Esophagus squamous epithelium (tissue), 4 donors: ENCODE measurements at regions not wholly inside any gene's neighbourhood (a gene's known extent, or its start where the extent isn't known, plus 50 kb on each side); places are given as distances from the start of the nearest gene placed in this dataset.

ENCODE experiments used
- CTCF ChIP-seq, 6 experiments: fragments of 450-650 bp in 4 of 6; fragments of 200-600 bp in 2 of 6; sonication (generic) in 2 of 6; IDR thresholded peaks; one replicate each; pipeline ENCODE4 v1.5.1; 2016 to 2019; ENCODE audit warnings: antibody characterized with exemption in 6 of 6, mild to moderate bottlenecking in 4 of 6, moderate library complexity in 4 of 6
- POLR2A ChIP-seq, 4 donors: fragments of 450-650 bp; IDR thresholded peaks; one replicate each; pipeline ENCODE4 v1.6.1; 2017; ENCODE audit warnings: antibody characterized with exemption in 4 of 4, mild to moderate bottlenecking in 4 of 4, moderate library complexity in 3 of 4

DNA sequence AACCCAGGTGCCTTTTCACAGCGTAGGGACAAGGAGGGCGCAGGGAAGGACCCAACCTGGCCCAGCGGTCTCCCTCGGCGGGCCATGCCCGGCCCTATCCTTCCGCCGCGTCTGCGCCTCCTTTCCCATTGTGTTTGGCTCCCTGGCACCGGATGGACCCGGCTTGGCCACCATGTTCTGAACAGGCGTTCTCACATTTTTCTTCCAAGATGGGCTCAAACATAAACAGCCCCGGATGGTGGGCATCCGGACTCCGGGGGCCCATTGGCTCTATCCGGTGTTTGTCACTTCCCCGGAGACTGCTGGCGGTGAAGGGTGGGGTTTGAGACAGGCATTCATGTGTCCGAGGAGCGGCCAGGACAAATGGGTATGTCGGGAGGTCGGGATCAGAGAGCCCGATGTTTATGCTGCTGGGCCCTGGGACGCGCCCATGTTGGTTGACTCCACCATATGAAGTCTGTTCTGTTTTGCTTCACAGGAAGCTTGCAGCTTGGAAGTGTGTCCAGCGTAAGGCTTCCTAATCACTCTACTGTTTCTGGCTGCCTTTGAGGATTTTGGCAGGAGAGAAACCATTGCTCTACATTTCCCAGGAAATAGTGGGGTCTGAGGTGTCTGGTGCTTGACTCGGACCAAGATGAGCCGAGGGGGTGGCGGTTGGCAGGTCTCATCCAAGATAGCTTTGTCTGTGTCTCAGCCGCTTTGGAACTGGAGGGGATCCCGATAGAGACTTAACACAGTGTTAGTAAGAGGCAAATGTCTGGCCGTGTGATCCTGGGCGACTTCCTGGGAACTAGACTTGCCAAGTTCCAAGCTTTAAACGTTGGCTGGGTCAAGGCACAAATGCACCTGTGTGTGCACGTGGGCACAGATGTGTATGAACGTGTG, 188.3 kb downstream of the IRF8 start:
- TF ChIP-seq CTCF (IDR thresholded peaks at IDR 0.05) (no peak), POLR2A (IDR thresholded peaks at IDR 0.05) (no peak)
